Colonic mucosa (tissue), 4 donors: ENCODE measurements at regions not wholly inside any gene's neighbourhood (a gene's known extent, or its start where the extent isn't known, plus 50 kb on each side); places are given as distances from the start of the nearest gene placed in this dataset.
A peak's percentile ranks its signal among the peaks of the same experiment; 100 is the strongest.

Experiments used
- DNase-seq: peaks from one replicate; pipeline ENCODE4 v3.0.0-alpha.2; 2020
- H3K27ac ChIP-seq: fragments of 200-600 bp; one replicate; pipeline ENCODE4 v1.8.0; 2021
- H3K27me3 ChIP-seq: fragments of 200-600 bp; one replicate; pipeline ENCODE4 v1.8.0; 2021
- H3K36me3 ChIP-seq: fragments of 200-600 bp; one replicate; pipeline ENCODE4 v1.8.0; 2021
- H3K4me1 ChIP-seq: fragments of 200-600 bp; one replicate; pipeline ENCODE4 v1.8.0; 2021; ENCODE audit warnings: mild to moderate bottlenecking
- H3K4me3 ChIP-seq: fragments of 200-600 bp; one replicate; pipeline ENCODE4 v1.8.0; 2021
- H3K9ac ChIP-seq, 2 donors: one replicate each; pipeline ENCODE4 v1.7.0; 2013; ENCODE audit warnings: control low read depth in 2 of 2, low read depth in 2 of 2, low read length in 2 of 2
- H3K9me3 ChIP-seq: fragments of 200-600 bp; one replicate; pipeline ENCODE4 v1.8.0; 2021
- intact Hi-C: fragments of 100-400 bp; cut with DNase I; formaldehyde crosslinking; loops from one replicate; pipeline ENCODE4 v1.14.1; 2022
- TF ChIP-seq, protein P1 (sequence below): fragments of 200-600 bp; IDR thresholded peaks from one replicate; pipeline ENCODE4 v1.8.0; 2022; ENCODE audit warnings: antibody characterized with exemption, mild to moderate bottlenecking
- donor health status: healthy.
- donor health status: DM: no; HTN: no; CAD: no.
- donor health status: DM: no; HTN: no; CAD: no.

DNA sequence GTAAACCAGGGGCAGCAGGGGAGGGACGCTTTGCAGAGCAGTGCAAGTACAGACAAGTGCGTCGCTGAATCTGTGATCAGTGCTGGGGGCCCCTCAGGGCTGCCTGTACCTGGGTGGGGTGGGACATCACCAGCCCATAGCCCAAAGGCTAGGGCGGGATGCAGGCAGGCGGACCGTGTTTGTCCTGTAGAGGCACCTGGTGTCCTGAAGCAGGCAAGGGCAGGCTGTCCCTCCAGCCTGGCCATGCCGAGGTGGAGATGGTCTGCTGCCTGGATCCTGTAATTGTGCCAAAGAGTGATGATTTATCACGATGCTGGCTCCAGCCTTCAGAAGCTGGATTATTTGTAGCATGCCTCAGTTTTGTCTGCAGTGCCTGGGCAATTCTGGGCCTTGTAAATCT, 137.9 kb upstream of the GSE1 start:
- no peak for DNase-seq
- intact Hi-C loops: no loop called here
- Histone ChIP-seq H3K27me3 (no peaks in the 10 kb centered on the region), H3K9ac (peak overlapping the region in 1 of 2 donors; percentile 5), H3K9me3 (no peaks in the 10 kb centered on the region), H3K27ac (no peak overlapping the region), H3K4me3 (no peak overlapping the region), H3K36me3 (no peaks in the 10 kb centered on the region), H3K4me1 (no peaks in the 10 kb centered on the region)
- TF ChIP-seq, protein P1, sequence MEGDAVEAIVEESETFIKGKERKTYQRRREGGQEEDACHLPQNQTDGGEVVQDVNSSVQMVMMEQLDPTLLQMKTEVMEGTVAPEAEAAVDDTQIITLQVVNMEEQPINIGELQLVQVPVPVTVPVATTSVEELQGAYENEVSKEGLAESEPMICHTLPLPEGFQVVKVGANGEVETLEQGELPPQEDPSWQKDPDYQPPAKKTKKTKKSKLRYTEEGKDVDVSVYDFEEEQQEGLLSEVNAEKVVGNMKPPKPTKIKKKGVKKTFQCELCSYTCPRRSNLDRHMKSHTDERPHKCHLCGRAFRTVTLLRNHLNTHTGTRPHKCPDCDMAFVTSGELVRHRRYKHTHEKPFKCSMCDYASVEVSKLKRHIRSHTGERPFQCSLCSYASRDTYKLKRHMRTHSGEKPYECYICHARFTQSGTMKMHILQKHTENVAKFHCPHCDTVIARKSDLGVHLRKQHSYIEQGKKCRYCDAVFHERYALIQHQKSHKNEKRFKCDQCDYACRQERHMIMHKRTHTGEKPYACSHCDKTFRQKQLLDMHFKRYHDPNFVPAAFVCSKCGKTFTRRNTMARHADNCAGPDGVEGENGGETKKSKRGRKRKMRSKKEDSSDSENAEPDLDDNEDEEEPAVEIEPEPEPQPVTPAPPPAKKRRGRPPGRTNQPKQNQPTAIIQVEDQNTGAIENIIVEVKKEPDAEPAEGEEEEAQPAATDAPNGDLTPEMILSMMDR: no peak

DNA sequence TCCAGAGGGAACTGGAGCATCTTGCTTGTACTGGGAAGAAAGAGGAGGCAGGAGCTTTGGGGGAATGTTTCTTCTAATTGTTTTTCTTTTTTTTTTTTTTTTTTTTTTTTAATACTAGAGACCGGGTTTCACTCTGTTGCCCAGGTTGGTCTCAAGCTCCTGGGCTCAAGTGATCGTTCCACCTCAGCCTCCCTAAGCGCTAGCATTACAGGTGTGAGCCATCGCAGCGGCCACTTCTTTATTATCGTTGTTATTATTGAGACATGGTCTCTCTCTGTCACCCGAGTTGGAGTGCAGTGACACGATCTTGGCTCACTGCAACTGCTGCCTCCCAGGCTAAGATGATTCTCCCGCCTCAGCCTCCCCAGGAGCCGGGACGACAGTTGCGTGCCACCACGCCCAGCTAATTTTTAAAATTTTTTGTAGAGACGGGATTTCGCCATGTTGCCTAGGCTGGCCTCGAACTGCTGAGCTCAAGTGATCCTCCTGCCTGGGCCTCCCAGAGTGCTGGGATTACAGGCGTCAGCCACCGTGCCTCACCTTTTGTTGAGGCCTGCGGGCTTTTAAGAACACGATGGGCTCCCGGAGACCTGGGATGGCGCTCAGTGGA, 137.3 kb upstream of the GSE1 start:
- no peak overlapping the region for H3K9ac ChIP-seq
- intact Hi-C loops: no loop called here
- TF ChIP-seq, protein P1: no peak

DNA sequence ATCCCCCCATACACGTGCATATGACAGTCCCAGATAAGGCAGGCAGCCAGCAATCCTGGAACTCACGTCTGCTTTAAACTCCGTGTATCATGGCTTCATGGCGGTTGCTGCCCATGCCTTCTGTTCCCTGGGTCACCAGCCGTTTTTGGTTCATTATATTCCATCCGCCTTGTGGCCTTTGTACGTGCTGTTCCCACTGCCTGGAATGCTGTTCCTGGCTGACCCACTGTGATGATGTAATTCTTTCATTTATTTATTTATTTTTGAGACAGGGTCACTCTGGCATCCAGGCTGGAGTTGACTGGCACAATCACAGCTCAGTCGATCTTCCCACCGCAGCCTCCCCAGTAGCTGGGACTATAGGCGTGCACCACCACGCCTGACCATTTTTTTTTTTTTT, 136.7 kb upstream of the GSE1 start:
- Histone ChIP-seq H3K27me3 (no peaks in the 10 kb centered on the region), H3K36me3 (no peaks in the 10 kb centered on the region), H3K4me3 (no peak overlapping the region), H3K4me1 (peaks cover 6% of the 10 kb centered on the region), H3K27ac (no peak overlapping the region), H3K9me3 (no peaks in the 10 kb centered on the region), H3K9ac (no peak overlapping the region)
- DNase-seq: no peak
- TF ChIP-seq, protein P1: no peak
- intact Hi-C loops: no loop called here

More for the DNA sequence above, 137.3 kb upstream of the GSE1 start:
- DNase-seq: no peak
- Histone ChIP-seq H3K27ac (no peak overlapping the region), H3K4me3 (no peak overlapping the region), H3K36me3 (no peaks in the 10 kb centered on the region), H3K27me3 (no peaks in the 10 kb centered on the region), H3K4me1 (peaks cover 5% of the 10 kb centered on the region), H3K9me3 (no peaks in the 10 kb centered on the region)

DNA sequence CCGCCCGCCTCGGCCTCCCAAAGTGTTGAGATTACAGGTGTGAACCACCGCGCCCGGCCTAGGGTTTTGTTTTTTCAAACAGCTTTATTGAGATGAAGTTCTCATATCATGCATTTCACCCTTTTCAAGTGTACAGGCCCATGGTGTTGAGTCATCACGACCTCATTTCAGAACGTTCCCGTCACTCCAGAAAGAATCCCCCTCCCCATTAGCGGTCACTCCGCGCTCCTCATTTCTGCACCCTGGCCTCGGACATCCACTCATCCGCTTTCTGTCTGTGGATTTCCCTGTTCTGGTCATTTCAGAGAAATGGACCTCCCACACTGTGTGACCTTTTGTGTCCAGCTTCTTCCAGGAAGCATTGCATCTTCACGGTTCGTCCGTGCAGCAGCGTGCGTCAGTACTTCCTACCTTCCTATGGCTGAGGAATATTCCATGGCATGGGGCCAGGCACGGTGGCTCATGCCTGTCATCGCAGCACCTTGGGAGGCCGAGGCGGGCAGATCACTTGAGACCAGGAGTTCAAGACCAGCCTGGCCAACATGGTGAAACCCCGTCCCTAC, 135.2 kb upstream of the GSE1 start:
- TF ChIP-seq, protein P1: no peak
- H3K27ac ChIP-seq: no peak overlapping the region
- H3K9me3 ChIP-seq: no peaks in the 10 kb centered on the region
- H3K27me3 ChIP-seq: no peaks in the 10 kb centered on the region
- no peak for DNase-seq
- peaks cover 6% of the 10 kb centered on the region for H3K4me1 ChIP-seq
- no peaks in the 10 kb centered on the region for H3K36me3 ChIP-seq
- H3K4me3 ChIP-seq: no peak overlapping the region
- no peak overlapping the region for H3K9ac ChIP-seq
- intact Hi-C loops: no loop called here

DNA sequence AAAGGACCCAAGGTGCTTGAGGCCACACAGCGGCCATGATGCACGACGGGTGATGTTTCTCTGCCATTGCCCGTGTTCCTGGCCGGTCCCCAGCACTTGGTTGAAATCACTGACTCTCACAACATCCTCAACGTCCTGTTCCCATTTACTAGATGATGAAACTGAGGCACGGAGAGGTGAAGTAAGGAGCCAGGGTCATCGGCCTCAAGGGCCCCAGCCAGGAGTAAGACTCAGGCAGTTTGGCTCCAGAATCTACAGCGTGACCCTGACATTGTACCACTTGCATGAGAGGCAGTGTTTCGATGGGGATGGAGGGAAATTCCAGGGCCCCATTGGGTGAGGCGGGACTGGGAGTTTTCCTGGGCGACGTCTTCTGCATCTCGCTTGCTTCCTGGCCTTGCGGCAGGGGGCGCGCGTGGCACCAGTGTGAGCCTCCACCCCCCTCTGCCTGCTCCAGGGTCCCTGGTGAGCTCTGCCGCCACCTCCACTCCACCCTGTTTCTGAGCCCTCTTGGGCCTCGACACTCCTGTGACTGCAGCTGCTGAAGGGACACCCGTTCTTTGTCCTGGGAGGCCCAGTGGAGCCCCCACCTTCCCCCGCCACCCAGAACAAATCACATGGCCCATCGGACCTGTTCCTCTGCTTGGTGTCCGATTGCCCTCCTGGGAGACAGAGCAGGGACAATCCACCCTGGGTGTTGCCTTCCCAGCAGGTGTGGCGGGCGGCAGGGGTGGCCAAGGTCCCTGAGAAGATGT, 133.0 kb upstream of the GSE1 start:
- H3K9ac ChIP-seq: no peak overlapping the region
- TF ChIP-seq, protein P1: peak; percentile 47
- no peak overlapping the region for H3K4me3 ChIP-seq
- intact Hi-C loops: loop anchor here (10.0 kb wide), 1 partner anchor 125 kb away; no protein-coding TSS in a partner anchor
- H3K4me1 ChIP-seq: peaks cover 6% of the 10 kb centered on the region
- no peaks in the 10 kb centered on the region for H3K36me3 ChIP-seq
- no peaks in the 10 kb centered on the region for H3K9me3 ChIP-seq
- H3K27ac ChIP-seq: peak overlapping the region; percentile 17
- peak; percentile 72 for DNase-seq
- H3K27me3 ChIP-seq: no peaks in the 10 kb centered on the region
